Stimulated activated CD4-positive, alpha-beta T cell treated with anti-CD3 and anti-CD28 coated beads, Interleukin-1b, Interleukin-23, amount 100 ng/mL, for 48 hours (primary cell): ENCODE measurements at regions not wholly inside any gene's neighbourhood (a gene's known extent, or its start where the extent isn't known, plus 50 kb on each side); places are given as distances from the start of the nearest gene placed in this dataset.
"Not testable (repeated sequence)": the region's sequence is repeated elsewhere in the genome, so short reads cannot be mapped to it uniquely, and the experiment has no call there.

ENCODE experiments used
- DNase-seq: peaks from one replicate; pipeline ENCODE4 v3.0.0-alpha.2; 2020

GRCh38 chr5:163794993-163795392 lies 289.6 kb downstream of the MAT2B start:
- no peak for DNase-seq

- DNase-seq = no peak
Measured at GRCh38 chr5:163807781-163808180, 302.4 kb downstream of the MAT2B start.

DNA sequence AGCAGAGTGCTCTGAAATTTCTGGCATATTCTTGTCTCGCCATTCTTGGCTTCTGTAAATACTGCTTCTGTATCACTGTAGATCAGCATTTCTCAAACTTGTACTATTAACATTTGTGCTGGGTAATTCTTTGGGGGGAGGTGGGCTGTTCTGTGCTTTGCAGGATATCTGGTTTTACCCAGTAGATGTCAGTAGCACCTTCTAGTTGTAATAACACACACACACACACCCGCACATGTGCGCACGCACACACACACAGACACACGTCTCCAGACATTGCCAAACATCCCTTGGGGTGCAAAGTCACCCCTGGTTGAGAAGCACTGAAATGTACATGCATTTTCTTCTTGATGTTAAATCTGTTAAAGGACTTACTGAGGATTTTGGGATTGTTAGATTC lies 304.1 kb downstream of the MAT2B start:
- no peak for DNase-seq

DNA sequence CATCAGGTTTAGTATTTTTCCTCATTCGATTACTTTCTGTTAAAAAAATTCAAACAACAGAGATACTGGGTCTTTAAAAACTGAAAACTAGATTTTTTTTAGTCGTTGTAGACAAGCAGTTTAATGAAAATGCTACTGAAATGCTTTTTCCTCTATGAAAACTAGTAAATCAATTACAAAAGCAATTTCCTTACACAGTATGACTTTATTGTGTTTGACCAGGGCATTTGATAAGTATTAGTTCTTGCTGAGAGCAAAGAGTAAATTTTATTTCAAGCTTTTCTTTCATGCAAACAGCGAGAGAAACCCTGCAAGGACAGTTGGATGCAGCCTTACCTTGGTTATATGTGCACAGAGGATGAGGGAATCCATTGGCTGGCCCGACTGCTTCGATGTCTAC lies 308.5 kb downstream of the MAT2B start:
- no peak for DNase-seq

- DNase-seq = no peak
Measured at GRCh38 chr5:163815240-163815791, 309.9 kb downstream of the MAT2B start.

DNA sequence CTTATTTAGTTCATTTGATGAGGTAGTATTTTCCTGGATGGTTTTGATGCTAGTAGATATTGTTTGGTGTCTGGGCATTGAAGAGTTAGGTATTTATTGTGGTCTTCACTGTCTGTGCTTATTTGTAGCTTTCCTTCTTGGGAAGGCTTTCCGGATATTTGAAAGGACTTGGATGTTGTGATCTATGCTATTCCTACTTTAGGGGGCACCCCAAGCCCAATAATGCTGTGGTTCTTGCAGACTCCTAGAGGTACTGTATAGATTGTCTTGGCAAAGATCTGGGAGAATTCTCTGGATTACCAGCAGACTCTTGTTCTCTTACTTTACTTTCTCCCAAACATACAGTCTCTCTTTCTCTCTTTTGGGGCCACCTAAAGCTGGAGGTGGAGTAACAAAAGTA lies 315.7 kb downstream of the MAT2B start:
- DNase-seq = no peak

- DNase-seq = no peak
Measured at GRCh38 chr5:163822548-163822947, 317.1 kb downstream of the MAT2B start.

GRCh38 chr5:163825661-163826060 lies 320.2 kb downstream of the MAT2B start:
- DNase-seq = no peak

DNA sequence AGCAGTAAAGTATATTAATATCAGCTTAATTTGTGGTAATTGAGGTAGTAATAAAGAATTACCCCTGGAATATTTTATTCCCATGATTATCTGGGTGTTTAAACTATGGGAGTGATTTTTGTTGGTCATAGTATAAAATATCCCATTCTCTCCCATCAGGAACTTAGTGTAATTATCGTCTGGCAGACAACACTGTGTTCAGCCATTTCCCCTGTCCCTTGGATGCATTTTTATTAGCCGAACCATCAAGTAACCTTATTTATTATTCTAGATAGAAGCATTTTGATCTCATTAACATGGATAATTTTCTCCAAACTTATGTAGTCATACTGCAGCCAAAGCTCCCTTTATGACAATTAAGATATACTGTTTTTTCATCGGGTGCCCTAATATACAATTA lies 320.8 kb downstream of the MAT2B start:
- DNase-seq = no peak

- no peak for DNase-seq
Measured at GRCh38 chr5:163832155-163832554, 326.7 kb downstream of the MAT2B start.

DNA sequence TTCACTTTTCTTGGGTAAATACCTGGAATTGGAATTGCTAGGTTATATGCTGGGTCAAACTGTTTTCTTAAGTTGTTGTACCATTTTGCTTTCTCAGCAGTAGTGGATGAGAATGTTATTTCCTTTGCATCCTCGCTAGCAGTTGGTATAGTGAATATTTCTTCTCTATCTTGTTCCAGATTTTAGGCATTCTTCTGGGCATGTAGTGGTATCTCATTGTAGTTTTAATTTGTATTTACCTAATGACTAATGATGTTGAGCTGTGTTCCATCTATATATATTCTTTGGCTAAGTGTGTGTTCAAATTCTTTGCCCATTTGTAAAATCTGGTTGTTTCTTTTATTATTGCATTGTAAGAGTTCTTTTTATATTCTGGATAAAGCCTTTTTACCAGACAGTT lies 333.3 kb downstream of the MAT2B start:
- DNase-seq = no peak

GRCh38 chr5:163846512-163846911 lies 341.1 kb downstream of the MAT2B start:
- DNase-seq = no peak

GRCh38 chr5:163855754-163856153 lies 350.3 kb downstream of the MAT2B start:
- no peak for DNase-seq

GRCh38 chr5:163861670-163862069 lies 356.3 kb downstream of the MAT2B start:
- DNase-seq = no peak

DNA sequence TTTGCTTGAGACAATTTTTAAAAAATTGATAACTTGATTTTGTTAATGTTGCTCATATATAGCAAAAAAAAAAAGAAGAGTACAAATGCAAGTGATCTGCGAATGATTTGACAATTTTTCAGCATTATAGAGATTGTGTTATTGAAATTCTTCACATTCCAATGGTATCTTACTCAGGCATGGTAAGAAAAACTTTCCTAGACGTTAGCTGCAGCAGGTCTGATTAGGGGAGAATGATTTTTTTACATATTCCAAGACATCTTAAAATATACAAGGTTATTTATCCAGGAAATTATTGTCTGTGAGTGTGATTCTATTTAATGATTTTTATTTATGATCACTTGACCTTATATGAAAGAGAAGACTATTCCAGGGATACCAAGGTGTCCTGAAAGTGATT lies 361.9 kb downstream of the MAT2B start:
- DNase-seq = no peak

DNA sequence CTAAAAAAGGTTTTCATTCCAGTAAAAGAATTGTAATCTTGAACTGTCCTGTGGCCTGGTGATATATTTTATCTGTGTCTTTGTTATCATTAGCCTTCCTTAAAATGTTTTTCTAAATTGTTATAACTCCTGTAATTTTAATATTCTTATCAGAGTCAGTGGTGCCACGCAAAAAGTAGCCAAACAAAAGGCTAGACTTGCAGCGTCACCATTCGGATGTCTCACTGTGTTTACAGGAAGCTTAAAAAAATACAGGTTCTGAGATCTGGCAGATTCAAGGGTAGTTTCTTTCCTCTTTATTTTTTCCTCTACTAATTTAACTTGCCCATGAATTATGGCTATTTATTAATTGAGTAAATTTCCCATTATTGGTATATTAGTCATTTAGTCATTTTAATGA lies 362.3 kb downstream of the MAT2B start:
- DNase-seq = no peak

DNA sequence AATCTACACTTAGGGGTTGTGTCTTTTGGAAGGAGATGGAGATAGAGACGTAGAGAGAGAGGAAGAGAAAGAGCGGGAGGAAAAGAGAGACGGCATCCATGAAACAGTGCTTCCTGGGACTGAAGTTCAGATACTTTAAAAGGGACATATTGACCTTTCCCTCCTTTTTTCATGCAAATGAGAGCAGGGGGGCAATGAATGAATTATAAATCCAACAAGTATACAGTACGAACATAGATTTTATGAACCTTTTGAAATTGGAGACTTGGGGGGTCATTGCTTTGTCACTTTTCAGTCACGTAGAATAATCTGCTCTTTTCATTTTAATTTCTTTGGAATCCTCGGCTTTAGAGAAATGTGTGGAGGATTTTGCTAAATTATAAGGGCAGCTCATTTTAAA lies 364.2 kb downstream of the MAT2B start:
- DNase-seq = no peak

DNA sequence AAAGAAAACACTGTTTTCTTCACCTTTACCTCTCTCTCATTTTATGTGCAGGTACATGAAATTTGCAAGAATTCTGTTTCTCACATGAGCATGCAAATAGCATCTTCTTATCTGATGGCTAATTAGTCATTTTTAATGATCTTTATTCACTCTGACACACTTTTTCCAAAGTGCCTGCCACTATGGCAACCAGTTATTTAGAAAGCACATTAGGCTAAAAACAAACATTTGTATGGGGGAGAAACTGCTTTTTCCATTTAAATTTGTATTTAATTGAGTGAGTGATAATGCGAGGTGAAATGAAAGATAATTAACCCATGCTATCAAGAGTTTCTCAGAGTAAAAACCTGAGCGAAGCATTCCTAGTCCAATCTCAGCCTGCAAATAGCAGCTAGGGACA lies 365.0 kb downstream of the MAT2B start:
- no peak for DNase-seq

- DNase-seq = no peak
Measured at GRCh38 chr5:163874431-163874830, 369.0 kb downstream of the MAT2B start.

DNA sequence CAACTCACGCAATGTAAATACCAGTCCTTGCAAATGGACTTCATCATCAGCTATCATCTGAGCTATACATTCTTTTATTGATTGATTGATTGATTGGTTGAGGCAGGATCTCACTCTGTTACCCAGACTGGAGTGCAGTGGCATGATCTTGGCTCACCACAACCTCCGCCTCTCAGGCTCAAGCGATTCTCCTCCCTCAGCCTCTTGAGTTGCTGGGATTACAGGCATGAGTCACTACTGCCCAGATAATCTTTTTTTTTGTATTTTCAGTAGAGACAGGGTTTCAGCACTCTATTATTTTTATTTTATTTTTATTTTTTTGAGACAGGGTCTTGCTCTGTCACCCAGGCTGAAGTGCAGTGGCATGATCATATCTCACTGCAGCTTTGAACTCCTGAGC lies 369.5 kb downstream of the MAT2B start:
- not testable (repeated sequence) for DNase-seq

- no peak for DNase-seq
Measured at GRCh38 chr5:163877865-163878264, 372.4 kb downstream of the MAT2B start.

GRCh38 chr5:163878490-163878889 lies 373.1 kb downstream of the MAT2B start:
- no peak for DNase-seq

DNA sequence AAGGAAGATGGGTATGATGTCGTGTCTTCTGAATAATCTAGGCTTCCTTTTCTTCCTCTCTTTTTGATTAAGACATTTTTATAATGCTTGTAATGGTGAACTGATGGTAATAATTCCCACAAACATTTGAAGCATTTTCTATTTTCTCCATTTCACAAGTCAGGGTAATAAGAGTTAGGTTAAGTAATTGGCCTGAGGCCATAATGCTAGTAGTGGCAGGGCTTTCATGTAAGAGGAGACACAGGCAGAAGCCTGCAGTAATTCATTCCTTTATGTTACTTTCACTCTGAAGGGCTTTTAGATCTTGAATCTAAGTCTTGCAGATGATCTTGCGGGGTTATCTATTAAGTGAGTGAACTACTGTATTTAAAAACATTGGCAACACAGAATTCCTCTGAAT lies 374.9 kb downstream of the MAT2B start:
- no peak for DNase-seq

- no peak for DNase-seq
Measured at GRCh38 chr5:163885117-163885516, 379.7 kb downstream of the MAT2B start.

- DNase-seq = no peak
Measured at GRCh38 chr5:163887854-163888253, 382.4 kb downstream of the MAT2B start.

GRCh38 chr5:163888366-163888765 lies 382.9 kb downstream of the MAT2B start:
- DNase-seq = no peak
